Erythroblast (primary cell): ENCODE measurements at regions not wholly inside any gene's neighbourhood (a gene's known extent, or its start where the extent isn't known, plus 50 kb on each side); places are given as distances from the start of the nearest gene placed in this dataset.

Experiments
- GATA1 ChIP-seq: IDR thresholded peaks from 2 replicates; pipeline ENCODE4 v1.6.1; 2011; ENCODE audit warnings: low read depth, mild to moderate bottlenecking, control low read depth, low read length, moderate library complexity
- POLR2A ChIP-seq: IDR thresholded peaks from 2 replicates; pipeline ENCODE4 v1.6.1; 2011; ENCODE audit warnings: mild to moderate bottlenecking, low read length

DNA sequence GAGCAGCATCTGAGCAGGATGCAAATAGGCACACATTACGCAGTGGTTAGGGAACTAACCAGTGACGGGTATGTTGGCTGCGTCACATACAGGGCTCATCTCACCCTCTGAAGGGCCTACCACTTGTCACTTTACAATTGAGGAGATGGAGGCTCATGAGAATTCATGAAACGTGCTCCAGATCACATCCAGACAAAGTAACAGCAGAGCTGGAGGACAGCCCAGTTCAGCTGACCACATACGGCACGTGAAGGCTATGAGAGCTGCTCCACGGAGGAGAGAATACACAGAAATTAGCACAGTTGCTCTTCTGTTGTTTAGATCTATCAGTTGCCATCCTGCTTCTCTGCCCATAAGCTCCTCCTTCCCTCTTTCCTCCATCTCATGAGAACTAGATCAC, 78.4 kb downstream of the FAM9B start:
- TF ChIP-seq POLR2A = no peak
- no peak for TF ChIP-seq GATA1
